Fibroblast of pulmonary artery (primary cell): ENCODE measurements at regions not wholly inside any gene's neighbourhood (a gene's known extent, or its start where the extent isn't known, plus 50 kb on each side); places are given as distances from the start of the nearest gene placed in this dataset.
A peak's percentile ranks its signal among the peaks of the same experiment; 100 is the strongest.

Experiments
- DNase-seq: peaks from one replicate; pipeline ENCODE4 v3.0.0-alpha.2; 2010; ENCODE audit warnings: low read depth
- H3K4me3 ChIP-seq: replicated peaks from 2 replicates; pipeline ENCODE4 v1.5.1; 2011; ENCODE audit warnings: low read depth, mild to moderate bottlenecking, control low read depth, low read length, moderate library complexity
- TF ChIP-seq, protein P1 (sequence below): IDR thresholded peaks from 2 replicates; pipeline ENCODE4 v1.5.1; 2011; ENCODE audit warnings: mild to moderate bottlenecking, control low read depth, low read length, inconsistent platforms; ENCODE audit errors: missing control alignments

DNA sequence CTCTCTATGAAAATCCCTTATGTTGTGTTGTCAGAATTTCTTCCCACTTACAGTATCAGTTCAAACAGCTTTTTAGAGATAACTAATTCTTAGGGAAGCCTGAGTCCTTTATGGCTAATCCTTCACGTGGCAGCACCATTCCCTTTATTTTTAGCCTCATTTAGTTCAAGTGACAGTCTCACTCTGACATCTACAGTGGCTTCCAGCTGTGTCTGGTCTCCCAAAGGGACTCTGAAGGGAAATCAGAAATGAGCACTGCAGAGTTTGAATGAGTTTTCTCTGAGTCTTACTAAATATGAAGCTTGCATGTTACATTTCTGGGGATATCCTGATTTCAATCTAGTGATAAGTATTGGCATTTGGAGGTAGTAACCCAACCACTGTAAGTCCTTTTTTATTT is 1104.1 kb downstream of the CDH11 start:
- TF ChIP-seq, protein P1, sequence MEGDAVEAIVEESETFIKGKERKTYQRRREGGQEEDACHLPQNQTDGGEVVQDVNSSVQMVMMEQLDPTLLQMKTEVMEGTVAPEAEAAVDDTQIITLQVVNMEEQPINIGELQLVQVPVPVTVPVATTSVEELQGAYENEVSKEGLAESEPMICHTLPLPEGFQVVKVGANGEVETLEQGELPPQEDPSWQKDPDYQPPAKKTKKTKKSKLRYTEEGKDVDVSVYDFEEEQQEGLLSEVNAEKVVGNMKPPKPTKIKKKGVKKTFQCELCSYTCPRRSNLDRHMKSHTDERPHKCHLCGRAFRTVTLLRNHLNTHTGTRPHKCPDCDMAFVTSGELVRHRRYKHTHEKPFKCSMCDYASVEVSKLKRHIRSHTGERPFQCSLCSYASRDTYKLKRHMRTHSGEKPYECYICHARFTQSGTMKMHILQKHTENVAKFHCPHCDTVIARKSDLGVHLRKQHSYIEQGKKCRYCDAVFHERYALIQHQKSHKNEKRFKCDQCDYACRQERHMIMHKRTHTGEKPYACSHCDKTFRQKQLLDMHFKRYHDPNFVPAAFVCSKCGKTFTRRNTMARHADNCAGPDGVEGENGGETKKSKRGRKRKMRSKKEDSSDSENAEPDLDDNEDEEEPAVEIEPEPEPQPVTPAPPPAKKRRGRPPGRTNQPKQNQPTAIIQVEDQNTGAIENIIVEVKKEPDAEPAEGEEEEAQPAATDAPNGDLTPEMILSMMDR: no peak
- H3K4me3 ChIP-seq: no peak overlapping the region
- DNase-seq: no peak

DNA sequence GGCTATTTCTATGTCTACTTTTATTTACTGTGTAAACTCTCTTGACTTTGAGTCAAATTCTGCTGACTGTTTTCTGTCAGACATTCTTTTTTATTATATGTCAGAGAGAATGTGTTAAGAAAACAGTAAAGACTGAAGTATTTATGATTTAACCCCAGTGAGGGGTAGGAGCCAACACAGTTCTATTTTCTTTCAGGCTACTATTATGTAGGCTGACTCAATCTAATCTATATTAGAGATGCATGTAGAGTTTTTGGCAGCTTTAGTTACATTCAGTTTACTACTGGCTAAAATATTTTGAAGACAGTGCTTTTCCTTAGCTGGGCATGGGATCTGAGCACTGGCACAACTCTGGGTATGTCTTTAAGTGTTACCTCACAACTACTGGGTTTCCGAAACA is 1108.0 kb downstream of the CDH11 start:
- TF ChIP-seq, protein P1: no peak
- DNase-seq: no peak

DNA sequence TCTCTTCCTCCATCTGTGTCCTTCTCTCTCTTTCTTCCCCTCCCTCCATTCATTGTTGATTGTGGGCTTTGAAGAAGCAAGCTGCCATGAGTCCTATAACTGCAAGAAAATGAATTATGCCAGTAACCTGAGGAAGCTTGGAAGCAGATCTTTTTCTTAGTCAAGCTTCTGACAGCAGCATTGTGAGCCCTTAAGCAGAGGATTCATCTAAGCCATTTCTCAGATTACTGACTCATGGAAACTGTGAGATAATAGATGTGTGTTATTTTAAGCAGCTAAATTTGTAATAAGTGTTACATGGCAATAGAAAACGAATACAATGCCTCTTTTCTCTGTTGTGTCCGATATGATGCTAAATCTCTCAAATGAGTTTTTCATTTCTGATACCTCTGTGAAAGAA is 1109.7 kb downstream of the CDH11 start:
- TF ChIP-seq, protein P1: no peak
- DNase-seq: peak; percentile 3

More for the DNA sequence above, 1108.0 kb downstream of the CDH11 start:
- no peak overlapping the region for H3K4me3 ChIP-seq

DNA sequence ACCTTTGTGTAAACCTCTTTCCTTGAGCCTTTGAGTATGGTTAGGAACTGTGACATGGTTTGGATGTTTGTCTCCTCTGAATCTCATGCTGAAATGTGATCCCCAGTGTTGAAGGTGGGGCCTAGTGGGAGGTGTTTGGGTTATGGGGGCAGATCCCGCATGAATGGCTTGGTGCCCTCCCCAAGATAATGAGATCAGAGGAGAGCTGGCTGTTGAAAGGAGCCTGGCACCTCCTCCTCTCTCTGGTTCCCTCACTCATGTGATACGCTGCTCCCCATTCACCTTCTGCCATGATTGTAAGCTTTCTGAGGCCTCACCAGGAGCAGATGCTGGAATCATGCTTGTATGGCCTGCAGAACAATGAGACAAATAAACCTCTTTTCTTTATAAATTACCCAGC is 1110.2 kb downstream of the CDH11 start:
- TF ChIP-seq, protein P1: no peak
- no peak for DNase-seq
- no peak overlapping the region for H3K4me3 ChIP-seq

More for the DNA sequence above, 1109.7 kb downstream of the CDH11 start:
- no peak overlapping the region for H3K4me3 ChIP-seq

GRCh38 chr16:64008131-64008530 is 1113.7 kb downstream of the CDH11 start:
- TF ChIP-seq, protein P1: no peak
- no peak for DNase-seq
- H3K4me3 ChIP-seq: no peak overlapping the region

- no peak for DNase-seq
- TF ChIP-seq, protein P1: no peak
- H3K4me3 ChIP-seq: no peak overlapping the region
Measured at GRCh38 chr16:64004116-64004515, 1117.7 kb downstream of the CDH11 start.

- DNase-seq: no peak
- H3K4me3 ChIP-seq: no peak overlapping the region
- TF ChIP-seq, protein P1: no peak
Measured at GRCh38 chr16:63995025-63995424, 1126.8 kb downstream of the CDH11 start.
